ENCODE measurements at regions not wholly inside any gene's neighbourhood (a gene's known extent, or its start where the extent isn't known, plus 50 kb on each side); places are given as distances from the start of the nearest gene placed in this dataset.

DNA sequence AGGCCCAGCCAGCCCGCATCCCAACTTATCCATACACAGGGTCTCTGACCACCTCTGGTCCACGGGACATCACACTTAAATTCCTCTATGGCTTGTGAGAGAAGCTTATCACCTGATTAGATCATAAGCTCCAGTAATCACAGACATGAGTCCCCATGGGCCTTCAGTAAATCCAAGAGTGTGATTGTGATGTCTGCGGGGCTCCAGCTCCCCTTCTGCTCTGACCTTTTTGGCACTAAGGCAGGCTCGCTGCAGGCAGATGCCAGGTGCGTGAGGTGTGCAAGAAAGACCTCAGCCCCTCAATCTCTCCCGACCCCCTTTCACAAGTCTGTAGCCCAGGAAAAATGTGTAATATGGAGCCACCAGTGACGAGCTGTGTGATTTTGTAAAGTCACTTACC lies 127.6 kb upstream of the DUSP22 start:
- TF ChIP-seq, protein P1, sequence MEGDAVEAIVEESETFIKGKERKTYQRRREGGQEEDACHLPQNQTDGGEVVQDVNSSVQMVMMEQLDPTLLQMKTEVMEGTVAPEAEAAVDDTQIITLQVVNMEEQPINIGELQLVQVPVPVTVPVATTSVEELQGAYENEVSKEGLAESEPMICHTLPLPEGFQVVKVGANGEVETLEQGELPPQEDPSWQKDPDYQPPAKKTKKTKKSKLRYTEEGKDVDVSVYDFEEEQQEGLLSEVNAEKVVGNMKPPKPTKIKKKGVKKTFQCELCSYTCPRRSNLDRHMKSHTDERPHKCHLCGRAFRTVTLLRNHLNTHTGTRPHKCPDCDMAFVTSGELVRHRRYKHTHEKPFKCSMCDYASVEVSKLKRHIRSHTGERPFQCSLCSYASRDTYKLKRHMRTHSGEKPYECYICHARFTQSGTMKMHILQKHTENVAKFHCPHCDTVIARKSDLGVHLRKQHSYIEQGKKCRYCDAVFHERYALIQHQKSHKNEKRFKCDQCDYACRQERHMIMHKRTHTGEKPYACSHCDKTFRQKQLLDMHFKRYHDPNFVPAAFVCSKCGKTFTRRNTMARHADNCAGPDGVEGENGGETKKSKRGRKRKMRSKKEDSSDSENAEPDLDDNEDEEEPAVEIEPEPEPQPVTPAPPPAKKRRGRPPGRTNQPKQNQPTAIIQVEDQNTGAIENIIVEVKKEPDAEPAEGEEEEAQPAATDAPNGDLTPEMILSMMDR (IDR thresholded peaks at IDR 0.05): no peak
- TF ChIP-seq EP300 (IDR thresholded peaks at IDR 0.05): no peak
